GM12864 (cell line): ENCODE measurements at regions not wholly inside any gene's neighbourhood (a gene's known extent, or its start where the extent isn't known, plus 50 kb on each side); places are given as distances from the start of the nearest gene placed in this dataset.
"Not testable (repeated sequence)": the region's sequence is repeated elsewhere in the genome, so short reads cannot be mapped to it uniquely, and the experiment has no call there.

Source experiments
- DNase-seq: peaks from one replicate; pipeline ENCODE4 v3.0.0-alpha.2; 2011; ENCODE audit warnings: low read depth
- H3K4me3 ChIP-seq: 2 replicates; pipeline ENCODE4 v1.5.1; 2011; ENCODE audit warnings: mild to moderate bottlenecking, low read depth, low read length, control low read depth
- CTCF ChIP-seq: IDR thresholded peaks from 2 replicates; pipeline ENCODE4 v1.5.1; 2011; ENCODE audit warnings: low read depth, mild to moderate bottlenecking, moderate library complexity, low read length, control low read depth, inconsistent platforms; ENCODE audit errors: missing control alignments

- not testable (repeated sequence) for DNase-seq, H3K4me3 ChIP-seq
These were observed 52.6 kb upstream of the MRPS30 start for GRCh38 chr5:44756097-44756496.

DNA sequence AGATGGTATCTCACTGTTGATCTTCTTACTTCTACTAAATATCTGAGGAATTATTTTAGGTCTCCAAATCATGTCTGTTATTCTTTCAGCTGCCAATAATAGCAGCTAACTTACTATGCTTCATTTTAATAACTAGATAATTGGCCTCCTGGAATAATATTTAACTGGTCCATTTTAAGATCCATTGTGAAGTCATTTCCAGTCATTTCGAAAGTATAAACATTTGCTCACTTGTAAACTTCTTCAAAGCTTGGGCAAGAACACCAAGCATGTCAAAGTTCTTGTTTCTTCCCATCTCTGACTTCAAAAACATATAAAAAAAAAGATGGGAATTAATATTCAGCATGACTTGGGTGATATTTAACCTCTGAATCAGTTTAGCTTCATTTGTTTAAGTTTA is 61.4 kb upstream of the MRPS30 start:
- TF ChIP-seq CTCF, result no peak
- no peak for DNase-seq
- H3K4me3 ChIP-seq, result no peak overlapping the region

DNA sequence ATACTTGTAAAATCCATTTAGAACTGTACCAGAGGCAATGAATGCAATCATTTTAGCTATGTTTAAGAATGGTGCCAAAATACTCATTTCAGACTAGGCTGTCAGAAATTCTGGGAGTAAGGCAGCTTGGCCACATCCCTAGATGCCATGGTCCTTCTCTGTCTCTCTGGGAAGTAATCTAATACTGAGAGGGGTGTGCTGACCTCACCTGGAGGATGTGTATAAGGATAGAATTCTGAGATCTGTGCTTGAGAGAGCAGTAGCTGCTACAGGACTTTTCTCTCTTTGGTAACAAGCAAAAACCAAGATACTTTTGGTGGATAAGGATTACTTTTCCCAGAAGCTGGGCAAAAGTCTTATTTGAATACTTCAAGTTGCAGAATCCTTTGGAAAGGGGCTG is 68.1 kb upstream of the MRPS30 start:
- H3K4me3 ChIP-seq, result no peak overlapping the region
- TF ChIP-seq CTCF, result no peak

DNA sequence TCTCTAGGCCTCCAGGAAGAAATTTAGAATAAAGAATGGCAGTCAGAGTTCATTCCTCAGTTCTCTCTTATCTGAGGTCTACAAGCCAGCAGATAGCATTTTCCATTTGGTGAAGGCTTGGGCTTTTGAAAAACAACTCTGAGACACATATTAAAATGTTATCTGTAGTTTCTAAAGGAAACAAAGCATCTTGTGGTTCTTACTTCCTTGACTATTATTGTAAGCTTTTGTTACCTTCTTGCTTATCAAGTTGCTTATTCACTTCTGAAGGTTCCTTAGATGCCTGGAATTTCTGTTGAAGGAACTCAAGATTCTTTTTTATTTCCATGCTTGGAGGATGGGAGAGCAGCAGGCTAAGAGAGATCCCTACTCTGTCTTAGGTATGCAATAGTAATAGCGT is 79.2 kb upstream of the MRPS30 start:
- no peak for TF ChIP-seq CTCF
- no peak for DNase-seq
- no peak overlapping the region for H3K4me3 ChIP-seq

More for the DNA sequence above, 68.1 kb upstream of the MRPS30 start:
- no peak for DNase-seq

DNA sequence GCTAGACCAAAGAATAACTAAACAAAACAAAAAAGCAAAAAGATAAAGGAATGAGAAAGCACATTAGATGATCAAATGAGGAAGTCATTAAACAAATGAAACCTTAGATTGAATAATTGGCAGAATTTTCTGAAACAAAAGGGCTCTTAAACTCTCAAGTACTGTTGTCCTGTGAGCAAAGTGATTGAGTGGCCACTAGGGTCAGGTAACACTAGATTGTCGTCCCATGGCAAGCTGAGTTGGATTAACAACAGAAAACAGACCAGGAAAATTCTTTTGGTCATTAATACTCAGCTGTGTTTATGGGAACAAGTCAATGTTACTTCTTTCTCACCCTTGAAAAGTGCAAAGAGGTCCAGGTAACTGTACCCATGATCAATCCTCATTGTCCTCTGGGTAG is 81.6 kb upstream of the MRPS30 start:
- TF ChIP-seq CTCF, result no peak
- no peak overlapping the region for H3K4me3 ChIP-seq
- DNase-seq, result no peak

DNA sequence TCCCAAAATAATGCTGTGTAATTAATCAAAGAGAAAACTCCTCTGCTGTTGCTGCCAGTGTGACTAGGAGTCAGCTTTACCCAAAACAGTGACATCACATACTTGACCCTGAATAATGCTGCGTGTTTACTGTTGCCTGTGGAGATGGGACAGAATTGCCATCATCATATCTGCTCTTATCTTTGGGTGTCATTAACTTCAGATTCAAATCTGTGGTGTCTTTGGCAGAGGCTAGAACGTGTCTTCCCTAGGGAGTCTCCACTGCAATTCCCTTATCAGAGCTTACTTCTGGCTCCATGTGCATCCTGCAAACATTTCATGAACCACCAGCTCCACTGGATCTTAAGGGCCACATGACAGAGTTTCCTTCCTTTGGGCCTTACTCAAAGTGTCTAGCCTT is 88.9 kb upstream of the MRPS30 start:
- H3K4me3 ChIP-seq, result no peak overlapping the region
- TF ChIP-seq CTCF, result no peak
- no peak for DNase-seq

- H3K4me3 ChIP-seq, result no peak overlapping the region
- DNase-seq, result no peak
- no peak for TF ChIP-seq CTCF
These were observed 93.7 kb upstream of the MRPS30 start for GRCh38 chr5:44714871-44715561.
